GM18511 (cell line): ENCODE measurements at regions not wholly inside any gene's neighbourhood (a gene's known extent, or its start where the extent isn't known, plus 50 kb on each side); places are given as distances from the start of the nearest gene placed in this dataset.
"Not testable (repeated sequence)": the region's sequence is repeated elsewhere in the genome, so short reads cannot be mapped to it uniquely, and the experiment has no call there.

Experiments used
- ATAC-seq: cut with Tn5 transposase; IDR thresholded peaks from one replicate; pipeline ENCODE4 v1.9.1; 2021; ENCODE audit warnings: mild to moderate bottlenecking, moderate library complexity; ENCODE audit not compliant: unreplicated experiment

GRCh38 chr9:115300116-115300515 is 182.2 kb upstream of the TNC start:
- ATAC-seq: no peak

GRCh38 chr9:115300874-115301273 is 182.9 kb upstream of the TNC start:
- no peak for ATAC-seq

DNA sequence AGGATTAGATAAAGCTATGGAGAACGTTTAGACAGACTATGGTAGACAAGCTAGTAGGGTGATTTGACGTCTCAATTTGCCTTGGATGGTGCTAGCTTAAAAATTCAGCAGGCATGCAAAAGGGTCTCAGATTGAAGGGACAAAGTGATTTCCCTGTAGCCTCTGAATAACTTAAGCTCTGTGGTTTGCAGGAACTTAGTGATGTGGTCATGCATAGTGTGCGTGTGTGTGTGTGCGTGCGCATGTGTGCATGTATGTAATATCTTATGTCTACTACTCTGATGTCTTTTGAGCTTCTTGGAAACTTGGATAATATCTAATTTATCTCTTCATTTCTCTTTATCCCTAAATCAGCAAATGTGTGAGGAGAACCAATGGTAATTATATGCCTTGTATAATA is 183.6 kb upstream of the TNC start:
- ATAC-seq: no peak

DNA sequence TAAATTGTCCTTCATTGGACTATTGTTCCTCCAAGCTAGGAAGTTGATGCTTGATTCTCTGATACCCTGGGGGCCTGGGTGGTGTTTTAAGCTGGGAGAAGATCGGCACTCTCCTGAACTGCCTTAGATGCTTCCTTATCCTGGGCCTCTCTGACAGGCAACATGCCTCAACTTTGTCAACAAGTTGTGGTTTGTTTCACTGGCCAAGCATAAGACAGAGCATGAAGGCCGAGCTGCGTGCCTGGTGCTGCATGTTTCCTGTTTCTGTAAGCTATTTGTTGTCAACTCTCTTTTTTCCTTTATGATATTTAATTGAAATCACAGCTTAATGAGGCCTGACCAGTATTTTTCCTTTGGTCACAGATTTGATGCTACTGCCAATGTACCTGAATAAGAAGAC is 187.6 kb upstream of the TNC start:
- ATAC-seq: no peak

- no peak for ATAC-seq
Observed at GRCh38 chr9:115306865-115307264, 188.9 kb upstream of the TNC start.

DNA sequence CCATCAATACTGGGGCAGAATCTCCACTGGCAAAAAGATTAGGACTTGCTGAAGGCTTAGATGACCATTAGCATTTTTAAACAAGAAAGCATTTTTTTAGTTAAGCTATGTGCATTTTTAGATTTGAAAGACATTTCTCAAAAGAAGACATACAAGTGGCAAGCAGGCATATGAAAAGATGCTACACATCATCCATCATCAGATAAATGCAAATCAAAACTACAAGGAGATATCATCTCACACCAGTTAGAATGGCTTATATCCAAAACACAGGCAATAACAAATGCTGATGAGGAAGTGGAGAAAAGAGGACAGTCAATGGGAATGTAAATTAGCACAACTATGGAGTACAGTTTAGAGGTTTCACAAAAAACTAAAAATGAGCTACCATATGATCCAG is 195.6 kb upstream of the TNC start:
- ATAC-seq: no peak

- no peak for ATAC-seq
Observed at GRCh38 chr9:115326461-115326860, 208.5 kb upstream of the TNC start.

DNA sequence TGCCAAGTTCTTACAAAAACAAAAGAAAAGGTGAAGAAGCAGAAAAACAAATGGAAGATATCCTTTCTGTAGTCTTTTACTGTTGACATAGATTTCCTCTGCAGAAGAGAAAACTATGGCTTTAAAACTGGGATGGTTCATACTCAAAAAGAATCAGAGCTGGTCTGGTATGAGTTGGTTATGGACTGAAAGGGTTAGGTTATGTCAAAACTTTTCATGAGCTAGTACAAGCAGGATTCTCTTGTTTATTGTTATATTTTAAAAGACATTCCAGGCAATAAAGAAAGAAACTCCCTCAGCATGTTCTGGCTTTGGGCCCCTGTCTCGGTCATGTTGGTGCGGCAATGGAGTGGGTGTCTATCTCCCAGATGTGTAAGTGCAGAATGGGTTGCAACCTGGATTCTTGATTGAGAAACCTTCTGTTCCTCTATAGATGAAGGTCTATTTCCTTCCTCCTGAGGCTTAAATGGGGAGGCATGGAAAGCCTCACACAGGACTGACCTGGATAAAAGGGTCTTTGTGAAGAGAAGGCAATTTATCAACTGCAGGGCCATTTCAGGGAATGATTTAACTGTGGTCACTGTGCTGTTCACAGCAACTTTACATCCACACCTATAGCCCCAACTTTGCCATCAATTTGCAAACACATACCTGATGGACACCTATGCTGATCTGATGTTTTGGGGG is 209.6 kb upstream of the TNC start:
- no peak for ATAC-seq

- ATAC-seq: no peak
Observed at GRCh38 chr9:115328228-115328627, 210.3 kb upstream of the TNC start.

DNA sequence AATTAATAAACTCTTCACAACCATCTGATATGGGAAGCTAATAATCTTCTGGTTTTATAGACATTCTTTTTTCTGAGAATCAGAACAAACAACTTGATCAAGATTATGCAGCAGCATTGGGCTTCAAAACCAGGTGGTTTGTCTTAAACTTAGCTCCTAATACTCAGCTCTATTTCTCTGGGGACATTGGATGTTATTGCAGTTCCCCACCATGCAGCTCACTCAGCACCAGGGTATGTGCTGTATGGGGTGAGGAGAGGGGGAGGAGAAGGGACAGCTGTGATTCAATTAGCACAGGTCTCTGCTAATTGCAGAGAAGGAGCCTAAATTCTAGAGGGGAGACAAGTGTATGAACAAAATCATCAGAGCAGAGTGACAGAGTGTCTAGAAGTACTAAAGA is 210.7 kb upstream of the TNC start:
- no peak for ATAC-seq

DNA sequence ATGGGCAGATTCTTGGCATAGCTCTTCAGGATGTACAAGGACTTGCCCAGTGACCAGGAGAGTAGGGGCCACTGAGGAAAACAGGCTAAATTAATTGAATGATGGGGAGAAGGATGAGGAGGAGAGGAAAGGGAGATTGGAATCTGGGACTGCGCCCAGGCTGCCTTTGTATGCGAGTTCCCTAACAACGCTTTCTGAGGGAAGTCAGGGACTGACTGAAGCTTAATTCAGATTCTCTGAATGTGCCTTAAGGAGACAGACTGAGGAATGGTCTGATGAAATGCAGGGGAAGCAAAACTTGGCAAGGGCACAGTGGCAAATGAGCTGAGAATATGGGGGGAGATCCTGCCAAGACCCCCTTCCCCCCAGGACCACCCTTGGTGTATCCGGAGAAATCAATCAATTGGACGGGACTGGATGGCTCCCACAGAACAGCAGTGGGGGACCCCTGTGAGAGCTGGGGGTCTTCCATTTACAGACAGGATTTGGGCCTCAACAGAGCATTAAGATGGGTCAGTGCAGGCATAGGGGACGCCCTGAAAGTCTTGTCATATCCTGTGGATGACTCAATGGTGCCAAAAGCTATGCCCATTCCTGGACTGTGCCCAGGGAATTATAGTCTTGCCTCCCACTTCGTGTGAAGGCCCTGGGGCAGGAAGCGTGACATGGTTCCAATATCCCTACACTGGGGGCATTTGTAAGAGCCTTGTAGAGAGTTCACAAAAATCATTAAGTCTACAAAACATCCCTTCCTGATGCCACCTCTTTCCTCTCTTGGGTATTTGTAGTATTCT is 215.5 kb upstream of the TNC start:
- ATAC-seq: no peak

- no peak for ATAC-seq
Observed at GRCh38 chr9:115335439-115335838, 217.5 kb upstream of the TNC start.

- no peak for ATAC-seq
Observed at GRCh38 chr9:115340314-115340713, 222.4 kb upstream of the TNC start.

DNA sequence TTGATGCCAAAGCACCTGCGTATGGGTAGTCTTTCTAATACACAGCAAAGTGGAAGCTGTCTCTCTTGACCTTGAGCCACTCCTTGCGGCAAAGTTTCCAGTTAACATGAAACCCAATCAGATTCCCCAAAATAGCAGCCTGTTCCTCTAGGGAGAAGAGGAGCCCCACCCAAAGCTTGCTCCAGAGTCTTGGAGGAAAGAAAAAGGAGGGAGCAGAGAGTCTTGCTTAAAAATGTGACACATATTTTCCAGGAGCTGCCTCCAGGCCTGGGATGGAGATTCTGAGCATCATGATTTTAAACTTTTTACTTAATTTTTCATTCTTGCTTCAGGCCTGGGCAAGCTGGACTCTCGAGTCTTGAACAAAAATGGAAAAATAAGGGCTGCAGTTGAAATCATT is 223.5 kb upstream of the TNC start:
- ATAC-seq: no peak

DNA sequence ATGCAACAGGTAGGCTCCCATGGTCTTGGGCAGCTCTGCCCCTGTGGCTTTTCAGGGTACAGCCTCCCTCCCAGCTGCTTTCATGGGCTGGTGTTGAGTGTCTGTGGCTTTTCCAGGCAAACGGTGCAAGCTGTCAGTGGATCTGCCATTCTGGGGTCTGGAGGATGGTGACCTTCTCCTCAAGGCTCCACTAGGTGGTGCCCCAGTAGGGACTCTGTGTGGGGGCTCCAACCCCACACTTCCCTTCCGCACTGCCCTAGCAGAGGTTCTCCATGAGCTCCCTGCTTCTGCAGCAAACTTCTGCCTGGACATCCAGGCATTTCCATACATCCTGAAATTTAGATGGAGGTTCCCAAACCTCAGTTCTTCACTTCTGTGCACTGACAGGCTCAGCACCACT is 229.8 kb upstream of the TNC start:
- ATAC-seq: not testable (repeated sequence)

DNA sequence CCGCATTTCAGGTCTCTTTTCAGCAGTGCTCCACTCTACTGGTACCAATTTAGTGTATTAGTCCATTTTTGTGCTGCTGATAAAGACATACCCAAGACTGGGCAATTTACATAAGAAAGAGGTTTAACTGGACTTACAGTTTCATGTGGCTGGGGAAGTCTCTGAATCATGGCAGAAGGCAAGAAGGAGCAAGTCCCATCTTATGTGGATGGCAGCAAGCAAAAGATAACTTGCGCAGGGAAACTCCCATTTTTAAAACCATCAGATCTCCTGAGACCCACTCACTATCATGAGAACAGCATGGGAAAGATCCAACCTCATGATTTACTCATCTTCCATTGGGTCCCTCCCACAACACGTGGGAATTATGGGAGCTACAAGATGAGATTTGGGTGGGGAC is 231.0 kb upstream of the TNC start:
- not testable (repeated sequence) for ATAC-seq

DNA sequence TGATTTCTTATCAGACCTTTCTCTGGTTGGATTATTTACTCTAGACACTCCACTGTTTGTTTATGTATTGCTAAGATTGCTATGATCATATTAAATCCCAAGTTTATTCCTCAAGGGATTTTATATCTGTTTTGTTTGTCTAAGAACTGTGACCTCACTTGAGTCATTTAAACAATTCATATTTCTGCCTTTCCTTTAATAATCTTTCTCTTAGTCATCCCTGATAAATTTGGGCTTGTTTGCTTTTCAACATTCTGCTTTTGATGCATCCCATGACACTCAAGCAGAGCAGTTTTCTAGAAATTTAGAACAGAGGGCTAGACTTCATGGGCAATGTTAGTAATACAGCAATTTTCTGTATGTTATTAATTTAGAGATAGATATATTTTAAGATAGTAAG is 231.6 kb upstream of the TNC start:
- no peak for ATAC-seq

- no peak for ATAC-seq
Observed at GRCh38 chr9:115350548-115350947, 232.6 kb upstream of the TNC start.

DNA sequence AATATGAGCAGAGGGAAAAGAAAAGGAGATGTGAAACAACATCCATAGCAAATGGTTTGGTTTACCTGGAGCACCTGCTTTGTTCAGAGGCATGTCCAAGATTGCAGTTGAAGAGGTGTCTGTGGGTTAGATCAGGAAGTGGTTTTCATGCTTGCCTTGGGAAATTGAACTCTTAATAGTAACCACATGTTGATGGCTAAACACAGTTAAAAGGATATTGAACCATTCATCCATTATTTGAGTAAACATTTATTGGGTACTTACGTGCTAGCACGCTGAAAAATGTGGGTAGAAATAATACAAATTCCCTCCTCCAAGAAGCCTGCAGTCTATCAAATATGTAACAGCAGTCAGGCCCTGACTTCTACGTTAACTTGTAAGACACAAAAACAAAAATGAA is 235.7 kb upstream of the TNC start:
- no peak for ATAC-seq

DNA sequence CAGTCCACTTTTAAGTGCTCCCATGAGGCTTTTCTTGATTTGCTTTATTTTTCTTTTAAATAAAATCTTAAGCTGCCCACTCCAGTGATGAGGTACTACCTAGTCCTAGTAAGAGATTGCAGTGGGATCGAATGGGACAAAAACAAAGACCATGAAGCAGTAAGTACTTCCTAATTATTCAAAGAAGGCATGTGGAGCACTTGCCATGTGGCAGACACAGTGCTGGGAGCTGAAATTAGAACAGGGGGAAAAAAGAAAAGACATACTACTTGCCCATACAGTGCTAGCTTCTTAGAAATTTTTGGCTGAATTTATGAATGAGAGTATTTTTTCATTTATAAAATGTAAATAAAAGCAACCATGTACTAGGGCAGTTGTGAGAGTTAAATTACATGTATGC is 239.9 kb upstream of the TNC start:
- ATAC-seq: no peak

GRCh38 chr9:115359017-115359780 is 241.2 kb upstream of the TNC start:
- no peak for ATAC-seq

DNA sequence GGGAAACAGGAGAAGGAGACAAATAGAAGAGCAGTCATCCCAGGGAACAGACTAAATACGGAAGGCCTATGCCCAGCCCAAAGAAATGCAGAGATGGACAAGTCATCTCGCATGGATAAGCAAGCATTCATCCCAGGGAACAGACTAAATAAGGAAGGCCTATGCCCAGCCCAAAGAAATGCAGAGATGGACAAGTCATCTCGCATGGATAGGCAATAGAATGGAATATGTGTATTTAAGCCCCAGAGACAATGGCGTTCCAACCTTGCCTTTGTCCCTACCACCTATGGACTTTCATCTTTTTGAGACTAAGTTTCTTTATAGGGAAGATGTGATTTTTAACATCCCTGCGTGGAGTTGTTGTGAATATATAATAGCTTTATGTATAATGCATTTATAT is 242.2 kb upstream of the TNC start:
- ATAC-seq: no peak
